BLaER1 treated with 17β-estradiol and CSF1 and Interleukin-3, amounts not matched to agents 10 nM and 100 nM (cell line): ENCODE measurements at regions not wholly inside any gene's neighbourhood (a gene's known extent, or its start where the extent isn't known, plus 50 kb on each side); places are given as distances from the start of the nearest gene placed in this dataset.

Source experiments
- H3K27ac ChIP-seq, 11 experiments: shearing (Covaris generic); formaldehyde crosslinking; 2 replicates each; pipeline ENCODE4 v1.8.1; 2022
- H3K27me3 ChIP-seq, 11 experiments: shearing (Covaris generic); formaldehyde crosslinking; 2 replicates each; pipeline ENCODE4 v1.8.1; 2022
- H3K36me3 ChIP-seq, 11 experiments: shearing (Covaris generic); formaldehyde crosslinking; 2 replicates each; pipeline ENCODE4 v1.8.1; 2022
- H3K4me1 ChIP-seq, 10 experiments: shearing (Covaris generic); formaldehyde crosslinking; 2 replicates each; pipeline ENCODE4 v1.8.1; 2022
- H3K4me2 ChIP-seq, 11 experiments: shearing (Covaris generic); formaldehyde crosslinking; 2 replicates each; pipeline ENCODE4 v1.8.1; 2022
- H3K4me3 ChIP-seq, 10 experiments: shearing (Covaris generic); formaldehyde crosslinking; 2 replicates each; pipeline ENCODE4 v1.8.1; 2022
- H3K9ac ChIP-seq, 11 experiments: shearing (Covaris generic); formaldehyde crosslinking; 2 replicates each; pipeline ENCODE4 v1.8.1; 2022
- H3K9me3 ChIP-seq, 11 experiments: shearing (Covaris generic); formaldehyde crosslinking; replicated peaks in 1 of 11; 2 replicates each; pipeline ENCODE4 v1.8.1; 2022
- H4K20me1 ChIP-seq, 11 experiments: shearing (Covaris generic); formaldehyde crosslinking; 2 replicates each; pipeline ENCODE4 v1.8.1; 2022
- Cebpa-rat ChIP-seq, 11 experiments: shearing (Covaris generic); IDR thresholded peaks; 2 replicates each; pipeline ENCODE4 v1.8.1; 2022

DNA sequence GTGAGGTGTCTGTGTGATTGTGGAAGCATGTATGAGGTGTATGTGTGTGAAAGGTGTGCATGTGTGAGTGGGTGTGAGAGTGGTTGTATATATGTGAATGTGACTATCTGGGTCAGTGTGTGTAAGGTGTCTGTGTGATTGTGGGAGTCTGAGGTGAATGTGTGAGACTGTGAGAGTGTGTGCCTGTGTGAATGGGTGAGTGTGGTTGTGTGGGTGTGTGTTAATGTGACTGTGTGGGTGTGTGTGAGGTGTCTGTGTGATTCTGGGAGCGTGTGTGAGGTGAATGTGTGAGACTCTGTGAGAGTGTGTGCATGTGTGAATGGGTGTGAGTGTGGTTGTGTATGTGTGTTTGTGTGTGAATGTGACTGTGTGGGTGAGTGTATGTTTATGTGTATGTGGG is 385.1 kb downstream of the TCERG1L start:
- Histone ChIP-seq H3K4me1 (peaks cover 7 to 20% (median 17%) of the 10 kb centered on the region in 10 experiments; a peak in 18 of 20 replicates), H3K27ac (no peak overlapping the region), H3K4me2 (no peak overlapping the region), H3K27me3 (no peaks in the 10 kb centered on the region), H3K4me3 (no peak overlapping the region), H4K20me1 (no peaks in the 10 kb centered on the region; a peak in 3 of 22 replicates), H3K9ac (no peak overlapping the region), H3K9me3 (peaks cover 0 to 6% (median 0%) of the 10 kb centered on the region in 11 experiments; a peak in 2 of 22 replicates), H3K36me3 (no peaks in the 10 kb centered on the region)
- no peak for TF ChIP-seq Cebpa-rat (IDR thresholded peaks at IDR 0.05)

DNA sequence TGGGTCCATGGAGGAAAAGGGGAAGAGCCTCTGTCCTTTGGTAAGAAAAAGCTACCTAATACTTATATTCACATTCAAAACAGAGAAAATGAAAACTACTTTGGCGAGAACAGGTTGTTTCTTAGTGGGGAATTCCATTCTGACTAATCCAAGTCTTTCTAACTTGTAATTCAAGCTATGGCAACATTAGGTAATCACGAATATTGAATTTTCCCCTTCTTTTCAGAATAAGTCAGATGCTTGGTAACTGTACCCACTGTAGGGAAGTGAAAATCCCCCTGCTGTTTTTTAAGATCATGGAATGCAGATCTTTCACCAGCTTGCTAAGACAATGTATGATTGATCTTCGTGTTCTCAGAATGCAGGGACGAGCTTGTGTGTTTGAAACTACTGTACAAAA is 384.4 kb downstream of the TCERG1L start:
- Histone ChIP-seq H3K27me3 (no peaks in the 10 kb centered on the region), H3K4me2 (no peak overlapping the region), H3K9me3 (peaks cover 0 to 6% (median 0%) of the 10 kb centered on the region in 11 experiments; a peak in 2 of 22 replicates), H4K20me1 (no peaks in the 10 kb centered on the region; a peak in 3 of 22 replicates), H3K36me3 (no peaks in the 10 kb centered on the region), H3K27ac (no peak overlapping the region), H3K9ac (no peak overlapping the region), H3K4me3 (no peak overlapping the region), H3K4me1 (peaks cover 7 to 20% (median 17%) of the 10 kb centered on the region in 10 experiments; a peak in 18 of 20 replicates)
- no peak for TF ChIP-seq Cebpa-rat (IDR thresholded peaks at IDR 0.05)

DNA sequence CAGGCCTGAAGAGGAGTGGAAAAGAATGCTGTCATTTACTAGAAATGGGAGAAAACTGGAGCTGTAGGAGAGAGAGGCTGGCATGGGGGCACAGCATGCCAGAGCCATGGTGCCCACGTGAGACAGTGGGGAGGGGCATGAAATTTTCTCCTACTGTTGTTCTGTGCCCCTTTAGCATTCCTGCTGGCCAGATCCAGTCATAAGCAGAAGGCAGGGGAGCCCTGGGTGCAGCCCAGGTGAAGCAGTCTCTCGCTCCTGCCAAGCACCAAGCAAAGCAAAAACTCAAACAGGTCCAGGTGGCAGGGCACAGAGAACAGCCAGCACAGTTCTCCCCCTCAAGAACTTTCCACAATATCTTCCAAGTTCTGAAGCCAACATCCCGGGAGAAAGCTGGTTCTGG is 383.2 kb downstream of the TCERG1L start:
- Histone ChIP-seq H3K4me1 (peaks cover 7 to 20% (median 17%) of the 10 kb centered on the region in 10 experiments; a peak in 18 of 20 replicates), H3K9me3 (peaks cover 0 to 6% (median 0%) of the 10 kb centered on the region in 11 experiments; a peak in 2 of 22 replicates), H3K9ac (no peak overlapping the region), H3K4me2 (no peak overlapping the region), H3K27ac (no peak overlapping the region), H3K4me3 (no peak overlapping the region), H3K27me3 (no peaks in the 10 kb centered on the region), H4K20me1 (no peaks in the 10 kb centered on the region; a peak in 3 of 22 replicates), H3K36me3 (no peaks in the 10 kb centered on the region)
- no peak for TF ChIP-seq Cebpa-rat (IDR thresholded peaks at IDR 0.05)

DNA sequence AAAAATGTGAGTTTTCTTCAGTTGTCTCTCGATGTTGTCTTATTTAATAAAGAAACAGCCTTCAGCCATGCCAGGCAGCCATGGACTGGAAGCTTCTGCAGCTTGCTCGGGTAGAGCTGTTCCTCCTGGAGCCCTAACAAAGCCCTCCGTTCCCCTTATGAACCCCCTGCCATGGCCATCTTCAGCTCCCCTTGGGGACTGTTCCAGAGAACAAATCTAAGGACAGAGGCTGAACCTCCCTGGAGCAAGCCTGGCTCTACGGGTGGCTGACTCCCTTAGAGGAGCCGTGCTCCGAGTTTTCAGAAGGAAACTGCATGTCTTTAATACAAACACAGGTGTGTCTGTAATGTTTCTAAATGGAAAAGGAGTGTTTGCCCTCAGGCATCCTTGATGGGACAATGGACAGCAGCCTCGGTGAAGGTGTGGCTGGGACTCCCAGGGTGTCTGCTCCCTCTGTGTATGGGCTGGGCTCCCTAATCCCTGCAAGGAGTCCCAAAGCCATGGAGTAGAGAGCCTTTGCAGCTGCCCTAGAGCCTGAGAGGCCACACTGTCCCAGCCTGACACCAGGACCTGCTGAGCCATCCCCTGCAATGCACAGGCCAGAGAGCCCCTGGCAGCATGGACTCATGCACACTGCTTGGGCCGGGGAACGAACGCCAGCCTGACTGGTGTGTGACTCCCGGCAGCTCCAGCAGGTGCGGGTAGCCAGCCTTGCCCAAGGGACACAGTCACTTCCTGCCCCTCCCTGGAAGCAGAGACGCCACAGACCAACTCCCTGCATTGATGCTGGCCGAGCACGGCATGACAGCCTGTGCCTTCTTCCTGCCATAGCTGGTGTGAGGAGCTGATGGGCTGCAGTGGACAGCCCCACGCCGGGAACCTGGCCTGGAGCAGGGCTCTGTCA is 381.8 kb downstream of the TCERG1L start:
- peak overlapping the region; percentile 28 to 74 (median 65); a peak in 20 of 22 replicates for H3K4me2 ChIP-seq
- no peak overlapping the region for H3K9ac ChIP-seq
- H3K27ac ChIP-seq = no peak overlapping the region
- no peaks in the 10 kb centered on the region; a peak in 3 of 22 replicates for H4K20me1 ChIP-seq
- H3K27me3 ChIP-seq = no peaks in the 10 kb centered on the region
- H3K4me1 ChIP-seq = peaks cover 7 to 20% (median 17%) of the 10 kb centered on the region in 10 experiments; a peak in 18 of 20 replicates
- no peaks in the 10 kb centered on the region for H3K36me3 ChIP-seq
- peaks cover 0 to 6% (median 0%) of the 10 kb centered on the region in 11 experiments; a peak in 2 of 22 replicates for H3K9me3 ChIP-seq
- no peak for TF ChIP-seq Cebpa-rat (IDR thresholded peaks at IDR 0.05)
- no peak overlapping the region for H3K4me3 ChIP-seq

DNA sequence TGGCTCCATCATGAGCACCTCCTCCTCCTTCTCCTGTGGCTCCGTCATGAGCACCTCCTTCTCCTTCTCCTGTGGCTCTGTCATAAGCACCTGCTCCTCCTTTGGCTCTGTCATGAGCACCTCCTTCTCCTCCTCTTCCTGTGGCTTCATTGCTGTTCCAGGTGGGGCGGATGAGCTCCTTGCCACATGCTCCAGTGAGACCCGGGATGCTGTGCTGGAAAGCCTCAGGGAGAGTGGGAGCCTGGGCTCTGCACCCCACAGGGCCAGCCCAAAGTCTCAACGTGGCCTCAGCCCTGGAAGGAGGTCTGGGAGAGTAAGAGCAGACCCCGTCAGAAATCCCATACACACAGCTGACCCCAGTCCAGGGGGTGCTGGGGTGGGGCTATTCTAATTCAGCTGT is 380.7 kb downstream of the TCERG1L start:
- Histone ChIP-seq H3K36me3 (no peaks in the 10 kb centered on the region), H3K4me1 (peaks cover 7 to 20% (median 17%) of the 10 kb centered on the region in 10 experiments; a peak in 18 of 20 replicates), H3K4me2 (peak overlapping the region in 5 of 11 experiments; percentile 65 to 74 (median 67); a peak in 7 of 22 replicates), H3K9me3 (no peaks in the 10 kb centered on the region), H3K4me3 (no peak overlapping the region), H3K9ac (no peak overlapping the region), H4K20me1 (no peaks in the 10 kb centered on the region; a peak in 3 of 22 replicates), H3K27me3 (no peaks in the 10 kb centered on the region), H3K27ac (no peak overlapping the region)
- no peak for TF ChIP-seq Cebpa-rat (IDR thresholded peaks at IDR 0.05)

DNA sequence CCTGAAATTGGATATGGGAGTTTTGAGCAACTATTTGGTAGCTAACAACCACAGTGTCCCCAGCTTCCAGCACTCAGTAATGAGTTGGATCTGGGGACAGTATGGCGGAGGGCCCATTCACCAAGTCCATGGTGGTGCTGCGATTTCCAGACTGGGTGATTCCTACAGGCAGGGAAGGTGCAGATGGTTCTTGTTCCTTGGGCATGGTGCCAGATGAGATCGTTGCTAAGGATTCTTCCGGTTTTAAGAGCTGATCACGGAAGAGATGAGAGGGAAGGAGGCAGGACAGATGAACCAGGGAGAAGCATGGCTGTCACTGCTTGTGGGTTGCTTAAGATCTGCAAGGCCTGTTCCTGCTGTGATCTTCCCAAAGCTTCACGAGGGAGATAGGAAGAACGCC is 380.3 kb downstream of the TCERG1L start:
- Histone ChIP-seq H3K27me3 (no peaks in the 10 kb centered on the region), H4K20me1 (no peaks in the 10 kb centered on the region; a peak in 3 of 22 replicates), H3K9me3 (no peaks in the 10 kb centered on the region), H3K9ac (no peak overlapping the region), H3K4me2 (peak overlapping the region in 1 of 11 experiments; percentile 67; a peak in 1 of 22 replicates), H3K27ac (no peak overlapping the region), H3K4me3 (no peak overlapping the region), H3K4me1 (peaks cover 7 to 20% (median 17%) of the 10 kb centered on the region in 10 experiments; a peak in 18 of 20 replicates), H3K36me3 (no peaks in the 10 kb centered on the region)
- no peak for TF ChIP-seq Cebpa-rat (IDR thresholded peaks at IDR 0.05)

DNA sequence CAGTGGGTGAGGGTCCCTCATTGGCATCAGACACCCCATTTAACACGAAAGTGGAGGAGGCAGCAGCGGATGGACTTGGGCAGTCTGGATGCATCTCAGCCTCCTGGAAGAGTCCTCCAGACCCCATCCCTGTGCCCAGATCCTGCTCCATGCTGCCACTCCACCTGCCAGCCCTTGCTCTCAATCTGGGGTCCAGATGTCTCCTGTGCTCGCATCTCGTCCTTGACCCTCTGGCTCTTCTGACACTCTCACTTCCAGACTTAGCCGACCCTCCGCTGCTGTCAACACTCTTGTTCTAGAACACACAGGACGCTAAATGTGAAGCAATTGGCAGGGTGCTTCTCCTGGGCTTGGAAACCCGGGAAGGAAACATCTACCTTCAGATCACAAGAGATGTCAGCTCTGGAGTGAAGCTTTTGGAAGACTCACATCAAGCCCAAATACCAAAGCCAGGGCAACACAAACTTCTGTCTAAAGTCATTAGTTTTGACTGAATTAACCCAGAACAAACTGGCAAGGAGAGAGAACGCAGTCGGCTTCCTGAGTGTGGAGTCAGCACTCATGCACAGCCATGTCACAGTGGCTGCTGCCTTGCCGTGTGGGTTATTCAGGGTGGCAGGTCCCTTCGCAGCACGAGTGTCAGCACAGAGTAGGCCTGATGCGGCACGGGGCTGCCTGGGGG is 379.1 kb downstream of the TCERG1L start:
- Histone ChIP-seq H3K9ac (no peak overlapping the region), H3K27me3 (no peaks in the 10 kb centered on the region), H3K9me3 (no peaks in the 10 kb centered on the region), H4K20me1 (no peaks in the 10 kb centered on the region; a peak in 3 of 22 replicates), H3K4me1 (peaks cover 7 to 20% (median 17%) of the 10 kb centered on the region in 10 experiments; a peak in 18 of 20 replicates), H3K4me2 (no peak overlapping the region), H3K27ac (no peak overlapping the region), H3K36me3 (no peaks in the 10 kb centered on the region), H3K4me3 (no peak overlapping the region)
- TF ChIP-seq Cebpa-rat (IDR thresholded peaks at IDR 0.05) = no peak

DNA sequence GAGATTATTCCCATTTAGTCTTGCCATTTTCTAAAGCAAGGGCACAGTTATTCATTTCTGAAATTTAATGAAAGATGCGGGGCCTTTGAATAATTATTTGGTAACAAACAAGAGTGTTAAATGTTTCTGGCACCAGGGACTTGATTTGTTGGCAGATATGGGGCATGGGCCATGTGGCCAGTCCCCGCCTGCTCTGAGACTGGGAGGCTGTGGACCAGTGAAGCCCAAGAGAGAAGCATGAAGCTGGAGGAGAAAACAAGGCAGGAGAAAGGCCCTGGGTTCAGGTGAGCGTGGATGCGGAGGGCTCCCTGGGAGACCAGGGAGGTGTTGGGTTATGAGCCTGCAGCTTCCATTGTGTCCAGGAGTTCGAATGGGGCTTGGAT is 378.5 kb downstream of the TCERG1L start:
- Histone ChIP-seq H3K4me1 (peaks cover 7 to 20% (median 17%) of the 10 kb centered on the region in 10 experiments; a peak in 18 of 20 replicates), H3K4me3 (no peak overlapping the region), H3K36me3 (no peaks in the 10 kb centered on the region), H3K9ac (no peak overlapping the region), H3K4me2 (no peak overlapping the region), H4K20me1 (no peaks in the 10 kb centered on the region; a peak in 3 of 22 replicates), H3K9me3 (no peaks in the 10 kb centered on the region), H3K27me3 (no peaks in the 10 kb centered on the region), H3K27ac (no peak overlapping the region)
- no peak for TF ChIP-seq Cebpa-rat (IDR thresholded peaks at IDR 0.05)
